A204.1 (cell line): ENCODE measurements at regions not wholly inside any gene's neighbourhood (a gene's known extent, or its start where the extent isn't known, plus 50 kb on each side); places are given as distances from the start of the nearest gene placed in this dataset.
"Not testable (repeated sequence)": the region's sequence is repeated elsewhere in the genome, so short reads cannot be mapped to it uniquely, and the experiment has no call there.

Source experiments
- FAIRE-seq: peaks from 2 replicates; lab custom pipeline; 2012; peaks lifted over from hg19 to GRCh38; lab: Jason Lieb, UNC

- FAIRE-seq: no peak
Observed at GRCh38 chr1:95614197-95614596, 380.2 kb downstream of the RWDD3 start.

- no peak for FAIRE-seq
Observed at GRCh38 chr1:95615421-95615820, 381.4 kb downstream of the RWDD3 start.

GRCh38 chr1:95620076-95620475, 386.1 kb downstream of the RWDD3 start:
- no peak for FAIRE-seq

- no peak for FAIRE-seq
Observed at GRCh38 chr1:95622609-95623008, 388.6 kb downstream of the RWDD3 start.

- FAIRE-seq: no peak
Observed at GRCh38 chr1:95625224-95625623, 391.2 kb downstream of the RWDD3 start.

- no peak for FAIRE-seq
Observed at GRCh38 chr1:95627244-95627643, 393.2 kb downstream of the RWDD3 start.

- no peak for FAIRE-seq
Observed at GRCh38 chr1:95631695-95632094, 397.7 kb downstream of the RWDD3 start.

- FAIRE-seq: no peak
Observed at GRCh38 chr1:95635811-95636210, 401.8 kb downstream of the RWDD3 start.

GRCh38 chr1:95636897-95637296, 402.9 kb downstream of the RWDD3 start:
- no peak for FAIRE-seq

- FAIRE-seq: no peak
Observed at GRCh38 chr1:95640746-95641145, 406.7 kb downstream of the RWDD3 start.

GRCh38 chr1:95641386-95641785, 407.4 kb downstream of the RWDD3 start:
- no peak for FAIRE-seq

GRCh38 chr1:95642035-95642434, 408.0 kb downstream of the RWDD3 start:
- no peak for FAIRE-seq

- no peak for FAIRE-seq
Observed at GRCh38 chr1:95643071-95643470, 409.1 kb downstream of the RWDD3 start.

- not testable (repeated sequence) for FAIRE-seq
Observed at GRCh38 chr1:95645126-95645525, 411.1 kb downstream of the RWDD3 start.

GRCh38 chr1:95650631-95651030, 416.6 kb downstream of the RWDD3 start:
- FAIRE-seq: no peak

- no peak for FAIRE-seq
Observed at GRCh38 chr1:95652423-95652965, 418.5 kb downstream of the RWDD3 start.

- FAIRE-seq: no peak
Observed at GRCh38 chr1:95653618-95654017, 419.6 kb downstream of the RWDD3 start.

- FAIRE-seq: no peak
Observed at GRCh38 chr1:95655321-95656020, 421.5 kb downstream of the RWDD3 start.

GRCh38 chr1:95657248-95657647, 423.2 kb downstream of the RWDD3 start:
- FAIRE-seq: no peak

GRCh38 chr1:95659166-95659565, 425.2 kb downstream of the RWDD3 start:
- no peak for FAIRE-seq

GRCh38 chr1:95659588-95659987, 425.6 kb downstream of the RWDD3 start:
- FAIRE-seq: no peak

GRCh38 chr1:95660736-95661135, 426.7 kb downstream of the RWDD3 start:
- FAIRE-seq: no peak

- not testable (repeated sequence) for FAIRE-seq
Observed at GRCh38 chr1:95663530-95663929, 429.5 kb downstream of the RWDD3 start.

GRCh38 chr1:95668165-95668564, 434.2 kb downstream of the RWDD3 start:
- no peak for FAIRE-seq
